HEK293 (cell line): ENCODE measurements at regions not wholly inside any gene's neighbourhood (a gene's known extent, or its start where the extent isn't known, plus 50 kb on each side); places are given as distances from the start of the nearest gene placed in this dataset.

Source experiments
- CTCF ChIA-PET: fragments of 350-600 bp; formaldehyde crosslinking; extraction: SDS; loops from one replicate; lab custom pipeline; 2021; ENCODE audit warnings: antibody characterized with exemption; lab: Yijun Ruan, JAX
- POLR2A ChIA-PET: fragments of 300-600 bp; formaldehyde crosslinking; extraction: SDS; loops from one replicate; lab custom pipeline; 2020; ENCODE audit warnings: antibody characterized with exemption, inconsistent platforms; lab: Yijun Ruan, JAX
- H3K27ac ChIP-seq: fragments of 200-500 bp; sonication (Bioruptor generic); 2 replicates; pipeline ENCODE4 v1.5.1; 2014; ENCODE audit warnings: low read depth, low read length, control low read depth, inconsistent platforms; ENCODE audit errors: extremely low read depth
- H3K36me3 ChIP-seq, 2 experiments: fragments of 200-500 bp in 1 of 2; sonication (Bioruptor generic) in 1 of 2; 1 replicate in 1 of 2; 2 replicates in 1 of 2; pipeline ENCODE4 v1.5.1; 2014 to 2017; ENCODE audit warnings: inconsistent platforms in 2 of 2, low read length in 2 of 2; ENCODE audit not compliant: control insufficient read depth in 2 of 2, insufficient read depth in 1 of 2
- H3K4me1 ChIP-seq: fragments of 200-500 bp; sonication (Bioruptor generic); 2 replicates; pipeline ENCODE4 v1.5.1; 2014; ENCODE audit warnings: mild to moderate bottlenecking, low read length, inconsistent platforms; ENCODE audit not compliant: control insufficient read depth, insufficient read depth
- H3K4me3 ChIP-seq: 2 replicates; pipeline ENCODE4 v1.5.1; 2011; ENCODE audit warnings: low read depth, mild to moderate bottlenecking, control low read depth, low read length, moderate library complexity
- H3K9me3 ChIP-seq: fragments of 200-500 bp; sonication (Bioruptor generic); 2 replicates; pipeline ENCODE4 v1.5.1; 2014; ENCODE audit warnings: low read depth, low read length, inconsistent platforms; ENCODE audit not compliant: control insufficient read depth, insufficient read depth
- SP3 ChIP-seq: fragments of 450-650 bp; formaldehyde crosslinking; IDR thresholded peaks from 2 replicates; pipeline ENCODE4 v1.5.1; 2016; ENCODE audit warnings: missing biosample characterization, missing genetic modification characterization
- ZBTB1 ChIP-seq: fragments of 450-650 bp; formaldehyde crosslinking; IDR thresholded peaks from 2 replicates; pipeline ENCODE4 v1.5.1; 2016; ENCODE audit warnings: missing biosample characterization, missing genetic modification characterization
- ZIC2 ChIP-seq: fragments of 450-650 bp; formaldehyde crosslinking; IDR thresholded peaks from 2 replicates; pipeline ENCODE4 v1.5.1; 2016; ENCODE audit warnings: missing biosample characterization, missing genetic modification characterization
- ZNF10 ChIP-seq: fragments of 450-650 bp; formaldehyde crosslinking; IDR thresholded peaks from 2 replicates; pipeline ENCODE4 v1.5.1; 2017; ENCODE audit warnings: missing biosample characterization, missing genetic modification characterization
- ZNF132 ChIP-seq: fragments of 450-650 bp; formaldehyde crosslinking; IDR thresholded peaks from 2 replicates; pipeline ENCODE4 v1.5.1; 2017; ENCODE audit warnings: missing biosample characterization, missing genetic modification characterization, borderline replicate concordance
- ZNF157 ChIP-seq: fragments of 450-650 bp; formaldehyde crosslinking; IDR thresholded peaks from 2 replicates; pipeline ENCODE4 v1.5.1; 2016; ENCODE audit warnings: missing biosample characterization, missing genetic modification characterization
- ZNF169 ChIP-seq: fragments of 450-650 bp; formaldehyde crosslinking; IDR thresholded peaks from 2 replicates; pipeline ENCODE4 v1.5.1; 2016; ENCODE audit warnings: missing biosample characterization, missing genetic modification characterization
- ZNF184 ChIP-seq: fragments of 450-650 bp; IDR thresholded peaks from 2 replicates; pipeline ENCODE4 v1.5.1; 2018; ENCODE audit warnings: missing biosample characterization, mild to moderate bottlenecking, missing genetic modification characterization
- ZNF248 ChIP-seq: fragments of 450-650 bp; formaldehyde crosslinking; IDR thresholded peaks from 2 replicates; pipeline ENCODE4 v1.5.1; 2017; ENCODE audit warnings: missing biosample characterization, missing genetic modification characterization
- ZNF311 ChIP-seq: fragments of 450-650 bp; formaldehyde crosslinking; IDR thresholded peaks from 2 replicates; pipeline ENCODE4 v1.5.1; 2017; ENCODE audit warnings: missing biosample characterization, missing genetic modification characterization, borderline replicate concordance
- ZNF501 ChIP-seq: fragments of 450-650 bp; formaldehyde crosslinking; IDR thresholded peaks from 2 replicates; pipeline ENCODE4 v1.5.1; 2016; ENCODE audit warnings: missing biosample characterization, missing genetic modification characterization
- ZNF600 ChIP-seq: fragments of 450-650 bp; formaldehyde crosslinking; IDR thresholded peaks from 2 replicates; pipeline ENCODE4 v1.5.1; 2016; ENCODE audit warnings: missing biosample characterization, missing genetic modification characterization
- ZNF610 ChIP-seq: fragments of 450-650 bp; formaldehyde crosslinking; IDR thresholded peaks from 2 replicates; pipeline ENCODE4 v1.5.1; 2016; ENCODE audit warnings: missing biosample characterization, missing genetic modification characterization, borderline replicate concordance
- ZNF701 ChIP-seq: fragments of 450-650 bp; formaldehyde crosslinking; IDR thresholded peaks from 2 replicates; pipeline ENCODE4 v1.5.1; 2016; ENCODE audit warnings: missing biosample characterization, missing genetic modification characterization
- ZNF76 ChIP-seq: fragments of 450-650 bp; formaldehyde crosslinking; IDR thresholded peaks from 2 replicates; pipeline ENCODE4; 2016; ENCODE audit warnings: low read depth, missing biosample characterization, missing genetic modification characterization, borderline replicate concordance
- ZNF791 ChIP-seq: fragments of 450-650 bp; formaldehyde crosslinking; IDR thresholded peaks from 2 replicates; pipeline ENCODE4 v1.5.1; 2016; ENCODE audit warnings: missing biosample characterization, missing genetic modification characterization
- TF ChIP-seq, protein P1 (sequence below): fragments of 450-650 bp; formaldehyde crosslinking; IDR thresholded peaks from 2 replicates; pipeline ENCODE4 v1.5.1; 2016; ENCODE audit warnings: missing biosample characterization, missing genetic modification characterization
- TF ChIP-seq, protein P2 (sequence below): fragments of 450-650 bp; formaldehyde crosslinking; IDR thresholded peaks from 2 replicates; pipeline ENCODE4 v1.5.1; 2016; ENCODE audit warnings: missing biosample characterization, missing genetic modification characterization
- TF ChIP-seq, protein P3 (sequence below): fragments of 450-650 bp; formaldehyde crosslinking; conservative IDR thresholded peaks from 2 replicates; pipeline ENCODE4 v1.5.1; 2016; ENCODE audit warnings: low read depth, missing biosample characterization, missing genetic modification characterization
- TF ChIP-seq, protein P4 (sequence below): fragments of 450-650 bp; formaldehyde crosslinking; optimal IDR thresholded peaks from 2 replicates; pipeline ENCODE3; 2016; ENCODE audit warnings: missing biosample characterization, mild to moderate bottlenecking, missing genetic modification characterization
- TF ChIP-seq, protein P5 (sequence below): fragments of 450-650 bp; formaldehyde crosslinking; IDR thresholded peaks from 2 replicates; pipeline ENCODE4 v1.5.1; 2016; ENCODE audit warnings: missing biosample characterization, missing genetic modification characterization
- TF ChIP-seq, protein P6 (sequence below): fragments of 450-650 bp; formaldehyde crosslinking; IDR thresholded peaks from 2 replicates; pipeline ENCODE4 v1.5.1; 2016; ENCODE audit warnings: missing biosample characterization, missing genetic modification characterization

DNA sequence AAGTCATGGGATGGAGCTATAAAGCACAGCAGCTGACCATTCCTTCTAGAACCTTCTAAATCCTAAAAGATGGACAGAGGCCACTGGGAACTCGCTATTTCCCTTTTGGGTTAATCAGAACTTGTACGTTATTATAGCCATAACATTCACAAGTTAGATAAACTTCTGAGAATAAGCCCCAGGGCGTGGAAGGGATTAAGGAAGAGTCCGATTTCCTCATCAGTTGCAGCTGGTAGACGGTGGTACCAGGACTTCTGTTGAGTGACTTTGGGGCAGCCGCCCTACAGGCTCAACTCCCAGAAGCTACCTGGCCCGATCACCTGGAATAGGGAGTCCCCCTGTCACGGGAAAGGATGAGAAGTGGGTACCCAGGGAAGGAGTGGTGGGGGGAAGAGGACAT, 370.1 kb upstream of the ZFHX3 start:
- ChIA-PET CTCF (no interaction called here), POLR2A (no interaction called here)
- no peaks in the 10 kb centered on the region for H3K36me3 ChIP-seq

DNA sequence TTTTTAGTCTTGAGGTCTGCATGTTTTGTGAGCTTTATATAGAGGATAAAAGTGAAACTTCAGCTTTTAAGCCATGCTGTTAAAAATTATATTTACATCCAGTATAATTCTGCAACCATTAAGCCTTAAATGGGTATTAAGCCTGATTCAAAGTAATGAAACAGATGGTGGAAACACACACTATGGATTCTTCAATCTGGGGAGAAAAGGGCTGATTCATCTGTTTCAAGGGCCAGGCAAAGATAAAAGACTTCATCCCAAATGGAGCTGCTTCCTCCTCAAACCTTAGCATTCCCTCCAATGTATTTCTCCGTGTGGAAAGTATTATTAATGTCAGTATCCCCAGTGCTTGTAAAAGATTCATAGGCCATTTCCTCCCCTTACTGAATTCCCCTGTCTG, 367.4 kb upstream of the ZFHX3 start:
- POLR2A ChIA-PET, result no interaction called here
- CTCF ChIA-PET, result interaction anchor here (0.5 kb wide), 1 partner anchor 949 kb away, joined by 3 read pairs; no protein-coding TSS in a partner anchor
- no peaks in the 10 kb centered on the region for H3K36me3 ChIP-seq
- H3K9me3 ChIP-seq, result no peaks in the 10 kb centered on the region
- H3K4me1 ChIP-seq, result no peaks in the 10 kb centered on the region
- no peak overlapping the region for H3K4me3 ChIP-seq
- no peak overlapping the region for H3K27ac ChIP-seq
- TF ChIP-seq SP3 (tag by site-specific recombination) (no peak), ZNF791 (tag by site-specific recombination) (no peak), ZNF610 (no peak), ZBTB1 (tag by site-specific recombination) (no peak), ZNF184 (tag by site-specific recombination) (no peak), ZIC2 (no peak), ZNF169 (no peak), ZNF132 (tag by site-specific recombination) (no peak), ZNF701 (tag by site-specific recombination) (no peak), ZNF600 (no peak), ZNF157 (tag by site-specific recombination) (no peak), ZNF501 (no peak), ZNF76 (tag by site-specific recombination) (no peak)
- TF ChIP-seq, protein P1, sequence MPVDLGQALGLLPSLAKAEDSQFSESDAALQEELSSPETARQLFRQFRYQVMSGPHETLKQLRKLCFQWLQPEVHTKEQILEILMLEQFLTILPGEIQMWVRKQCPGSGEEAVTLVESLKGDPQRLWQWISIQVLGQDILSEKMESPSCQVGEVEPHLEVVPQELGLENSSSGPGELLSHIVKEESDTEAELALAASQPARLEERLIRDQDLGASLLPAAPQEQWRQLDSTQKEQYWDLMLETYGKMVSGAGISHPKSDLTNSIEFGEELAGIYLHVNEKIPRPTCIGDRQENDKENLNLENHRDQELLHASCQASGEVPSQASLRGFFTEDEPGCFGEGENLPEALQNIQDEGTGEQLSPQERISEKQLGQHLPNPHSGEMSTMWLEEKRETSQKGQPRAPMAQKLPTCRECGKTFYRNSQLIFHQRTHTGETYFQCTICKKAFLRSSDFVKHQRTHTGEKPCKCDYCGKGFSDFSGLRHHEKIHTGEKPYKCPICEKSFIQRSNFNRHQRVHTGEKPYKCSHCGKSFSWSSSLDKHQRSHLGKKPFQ (tag by site-specific recombination), result no peak
- TF ChIP-seq, protein P2, sequence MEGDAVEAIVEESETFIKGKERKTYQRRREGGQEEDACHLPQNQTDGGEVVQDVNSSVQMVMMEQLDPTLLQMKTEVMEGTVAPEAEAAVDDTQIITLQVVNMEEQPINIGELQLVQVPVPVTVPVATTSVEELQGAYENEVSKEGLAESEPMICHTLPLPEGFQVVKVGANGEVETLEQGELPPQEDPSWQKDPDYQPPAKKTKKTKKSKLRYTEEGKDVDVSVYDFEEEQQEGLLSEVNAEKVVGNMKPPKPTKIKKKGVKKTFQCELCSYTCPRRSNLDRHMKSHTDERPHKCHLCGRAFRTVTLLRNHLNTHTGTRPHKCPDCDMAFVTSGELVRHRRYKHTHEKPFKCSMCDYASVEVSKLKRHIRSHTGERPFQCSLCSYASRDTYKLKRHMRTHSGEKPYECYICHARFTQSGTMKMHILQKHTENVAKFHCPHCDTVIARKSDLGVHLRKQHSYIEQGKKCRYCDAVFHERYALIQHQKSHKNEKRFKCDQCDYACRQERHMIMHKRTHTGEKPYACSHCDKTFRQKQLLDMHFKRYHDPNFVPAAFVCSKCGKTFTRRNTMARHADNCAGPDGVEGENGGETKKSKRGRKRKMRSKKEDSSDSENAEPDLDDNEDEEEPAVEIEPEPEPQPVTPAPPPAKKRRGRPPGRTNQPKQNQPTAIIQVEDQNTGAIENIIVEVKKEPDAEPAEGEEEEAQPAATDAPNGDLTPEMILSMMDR, result no peak
- TF ChIP-seq, protein P3, sequence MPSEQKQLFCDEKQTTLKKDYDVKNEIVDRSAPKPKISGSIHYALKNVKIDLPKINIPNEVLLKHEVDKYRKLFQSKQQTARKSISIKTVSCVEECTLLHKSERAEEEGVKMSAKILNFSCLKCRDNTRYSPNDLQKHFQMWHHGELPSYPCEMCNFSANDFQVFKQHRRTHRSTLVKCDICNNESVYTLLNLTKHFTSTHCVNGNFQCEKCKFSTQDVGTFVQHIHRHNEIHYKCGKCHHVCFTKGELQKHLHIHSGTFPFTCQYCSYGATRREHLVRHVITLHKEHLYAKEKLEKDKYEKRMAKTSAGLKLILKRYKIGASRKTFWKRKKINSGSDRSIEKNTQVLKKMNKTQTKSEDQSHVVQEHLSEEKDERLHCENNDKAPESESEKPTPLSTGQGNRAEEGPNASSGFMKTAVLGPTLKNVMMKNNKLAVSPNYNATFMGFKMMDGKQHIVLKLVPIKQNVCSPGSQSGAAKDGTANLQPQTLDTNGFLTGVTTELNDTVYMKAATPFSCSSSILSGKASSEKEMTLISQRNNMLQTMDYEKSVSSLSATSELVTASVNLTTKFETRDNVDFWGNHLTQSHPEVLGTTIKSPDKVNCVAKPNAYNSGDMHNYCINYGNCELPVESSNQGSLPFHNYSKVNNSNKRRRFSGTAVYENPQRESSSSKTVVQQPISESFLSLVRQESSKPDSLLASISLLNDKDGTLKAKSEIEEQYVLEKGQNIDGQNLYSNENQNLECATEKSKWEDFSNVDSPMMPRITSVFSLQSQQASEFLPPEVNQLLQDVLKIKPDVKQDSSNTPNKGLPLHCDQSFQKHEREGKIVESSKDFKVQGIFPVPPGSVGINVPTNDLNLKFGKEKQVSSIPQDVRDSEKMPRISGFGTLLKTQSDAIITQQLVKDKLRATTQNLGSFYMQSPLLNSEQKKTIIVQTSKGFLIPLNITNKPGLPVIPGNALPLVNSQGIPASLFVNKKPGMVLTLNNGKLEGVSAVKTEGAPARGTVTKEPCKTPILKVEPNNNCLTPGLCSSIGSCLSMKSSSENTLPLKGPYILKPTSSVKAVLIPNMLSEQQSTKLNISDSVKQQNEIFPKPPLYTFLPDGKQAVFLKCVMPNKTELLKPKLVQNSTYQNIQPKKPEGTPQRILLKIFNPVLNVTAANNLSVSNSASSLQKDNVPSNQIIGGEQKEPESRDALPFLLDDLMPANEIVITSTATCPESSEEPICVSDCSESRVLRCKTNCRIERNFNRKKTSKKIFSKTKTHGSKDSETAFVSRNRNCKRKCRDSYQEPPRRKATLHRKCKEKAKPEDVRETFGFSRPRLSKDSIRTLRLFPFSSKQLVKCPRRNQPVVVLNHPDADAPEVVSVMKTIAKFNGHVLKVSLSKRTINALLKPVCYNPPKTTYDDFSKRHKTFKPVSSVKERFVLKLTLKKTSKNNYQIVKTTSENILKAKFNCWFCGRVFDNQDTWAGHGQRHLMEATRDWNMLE, result no peak
- TF ChIP-seq, protein P4, sequence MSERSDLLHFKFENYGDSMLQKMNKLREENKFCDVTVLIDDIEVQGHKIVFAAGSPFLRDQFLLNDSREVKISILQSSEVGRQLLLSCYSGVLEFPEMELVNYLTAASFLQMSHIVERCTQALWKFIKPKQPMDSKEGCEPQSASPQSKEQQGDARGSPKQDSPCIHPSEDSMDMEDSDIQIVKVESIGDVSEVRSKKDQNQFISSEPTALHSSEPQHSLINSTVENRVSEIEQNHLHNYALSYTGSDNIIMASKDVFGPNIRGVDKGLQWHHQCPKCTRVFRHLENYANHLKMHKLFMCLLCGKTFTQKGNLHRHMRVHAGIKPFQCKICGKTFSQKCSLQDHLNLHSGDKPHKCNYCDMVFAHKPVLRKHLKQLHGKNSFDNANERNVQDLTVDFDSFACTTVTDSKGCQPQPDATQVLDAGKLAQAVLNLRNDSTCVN, result no peak
- TF ChIP-seq, protein P5, sequence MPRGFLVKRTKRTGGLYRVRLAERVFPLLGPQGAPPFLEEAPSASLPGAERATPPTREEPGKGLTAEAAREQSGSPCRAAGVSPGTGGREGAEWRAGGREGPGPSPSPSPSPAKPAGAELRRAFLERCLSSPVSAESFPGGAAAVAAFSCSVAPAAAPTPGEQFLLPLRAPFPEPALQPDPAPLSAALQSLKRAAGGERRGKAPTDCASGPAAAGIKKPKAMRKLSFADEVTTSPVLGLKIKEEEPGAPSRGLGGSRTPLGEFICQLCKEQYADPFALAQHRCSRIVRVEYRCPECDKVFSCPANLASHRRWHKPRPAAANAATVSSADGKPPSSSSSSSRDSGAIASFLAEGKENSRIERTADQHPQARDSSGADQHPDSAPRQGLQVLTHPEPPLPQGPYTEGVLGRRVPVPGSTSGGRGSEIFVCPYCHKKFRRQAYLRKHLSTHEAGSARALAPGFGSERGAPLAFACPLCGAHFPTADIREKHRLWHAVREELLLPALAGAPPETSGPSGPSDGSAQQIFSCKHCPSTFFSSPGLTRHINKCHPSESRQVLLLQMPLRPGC (tag by site-specific recombination), result no peak

More for the DNA sequence above, 370.1 kb upstream of the ZFHX3 start:
- H3K4me1 ChIP-seq, result no peaks in the 10 kb centered on the region
- no peak overlapping the region for H3K4me3 ChIP-seq
- H3K9me3 ChIP-seq, result no peaks in the 10 kb centered on the region
- no peak overlapping the region for H3K27ac ChIP-seq
- TF ChIP-seq ZNF248 (tag by site-specific recombination), result no peak
- no peak for TF ChIP-seq ZNF311 (tag by site-specific recombination)
- TF ChIP-seq ZNF10 (tag by site-specific recombination), result peak; percentile 77
- TF ChIP-seq, protein P6, sequence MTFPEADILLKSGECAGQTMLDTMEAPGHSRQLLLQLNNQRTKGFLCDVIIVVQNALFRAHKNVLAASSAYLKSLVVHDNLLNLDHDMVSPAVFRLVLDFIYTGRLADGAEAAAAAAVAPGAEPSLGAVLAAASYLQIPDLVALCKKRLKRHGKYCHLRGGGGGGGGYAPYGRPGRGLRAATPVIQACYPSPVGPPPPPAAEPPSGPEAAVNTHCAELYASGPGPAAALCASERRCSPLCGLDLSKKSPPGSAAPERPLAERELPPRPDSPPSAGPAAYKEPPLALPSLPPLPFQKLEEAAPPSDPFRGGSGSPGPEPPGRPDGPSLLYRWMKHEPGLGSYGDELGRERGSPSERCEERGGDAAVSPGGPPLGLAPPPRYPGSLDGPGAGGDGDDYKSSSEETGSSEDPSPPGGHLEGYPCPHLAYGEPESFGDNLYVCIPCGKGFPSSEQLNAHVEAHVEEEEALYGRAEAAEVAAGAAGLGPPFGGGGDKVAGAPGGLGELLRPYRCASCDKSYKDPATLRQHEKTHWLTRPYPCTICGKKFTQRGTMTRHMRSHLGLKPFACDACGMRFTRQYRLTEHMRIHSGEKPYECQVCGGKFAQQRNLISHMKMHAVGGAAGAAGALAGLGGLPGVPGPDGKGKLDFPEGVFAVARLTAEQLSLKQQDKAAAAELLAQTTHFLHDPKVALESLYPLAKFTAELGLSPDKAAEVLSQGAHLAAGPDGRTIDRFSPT (tag by site-specific recombination), result no peak
